ENCODE measurements at regions not wholly inside any gene's neighbourhood (a gene's known extent, or its start where the extent isn't known, plus 50 kb on each side); places are given as distances from the start of the nearest gene placed in this dataset.

- no peak overlapping the region for H3K4me3 ChIP-seq
- no peaks in the 10 kb centered on the region for H3K36me3 ChIP-seq
- H3K4me1 ChIP-seq, result peaks cover 7% of the 10 kb centered on the region
- WGBS, result 93% methylated on average over 3 of the region's 3 CpGs
- TF ChIP-seq EP300 (IDR thresholded peaks at IDR 0.05) (no peak), POLR2A (IDR thresholded peaks at IDR 0.05) (no peak), POLR2AphosphoS5 (IDR thresholded peaks at IDR 0.05) (no peak), CTCF (IDR thresholded peaks at IDR 0.05) (no peak)
- H3K9me3 ChIP-seq, result peaks cover 6% of the 10 kb centered on the region
- DNase-seq (ENCODE audit: low spot score in 2 of 2), result no peak
- no peaks in the 10 kb centered on the region for H3K27me3 ChIP-seq
- no peak overlapping the region for H3K27ac ChIP-seq
Observed at GRCh38 chr1:184302346-184302745, 84.5 kb upstream of the C1orf21 start.

GRCh38 chr1:184310157-184310819, 76.5 kb upstream of the C1orf21 start:
- TF ChIP-seq CTCF (IDR thresholded peaks at IDR 0.05), result no peak
- no peak for TF ChIP-seq EP300 (IDR thresholded peaks at IDR 0.05)
- Histone ChIP-seq H3K27ac (no peak overlapping the region), H3K36me3 (no peaks in the 10 kb centered on the region), H3K27me3 (no peaks in the 10 kb centered on the region), H3K4me3 (no peak overlapping the region), H3K9me3 (no peaks in the 10 kb centered on the region), H3K4me1 (no peaks in the 10 kb centered on the region)
- no peak for DNase-seq (ENCODE audit: low spot score in 2 of 2)
- 100% methylated on average over 1 of the region's 1 CpG for WGBS

- no peaks in the 10 kb centered on the region for H3K36me3 ChIP-seq
- no peak overlapping the region for H3K4me3 ChIP-seq
- H3K27me3 ChIP-seq, result no peaks in the 10 kb centered on the region
- no peaks in the 10 kb centered on the region for H3K9me3 ChIP-seq
- WGBS, result 97% methylated on average over 2 of the region's 2 CpGs
- no peak for TF ChIP-seq EP300 (IDR thresholded peaks at IDR 0.05)
- TF ChIP-seq CTCF (IDR thresholded peaks at IDR 0.05), result no peak
- no peak for TF ChIP-seq POLR2A (IDR thresholded peaks at IDR 0.05)
- TF ChIP-seq POLR2AphosphoS5 (IDR thresholded peaks at IDR 0.05), result no peak
- H3K27ac ChIP-seq, result no peak overlapping the region
- no peak for DNase-seq (ENCODE audit: low spot score in 2 of 2)
- H3K4me1 ChIP-seq, result no peaks in the 10 kb centered on the region
Observed at GRCh38 chr1:184311580-184311979, 75.2 kb upstream of the C1orf21 start.

- H3K36me3 ChIP-seq, result no peaks in the 10 kb centered on the region
- H3K27me3 ChIP-seq, result no peaks in the 10 kb centered on the region
- peak overlapping the region; percentile 16 for H3K27ac ChIP-seq
- no peaks in the 10 kb centered on the region for H3K4me1 ChIP-seq
- TF ChIP-seq POLR2AphosphoS5 (IDR thresholded peaks at IDR 0.05) (peak in 2 of 3 donors; percentile 7 to 48), CTCF (IDR thresholded peaks at IDR 0.05) (no peak)
- no peak for DNase-seq (ENCODE audit: low spot score in 2 of 2)
- H3K4me3 ChIP-seq, result no peak overlapping the region
- H3K9me3 ChIP-seq, result no peaks in the 10 kb centered on the region
- WGBS, result 49% methylated on average over 2 of the region's 2 CpGs
Observed at GRCh38 chr1:184315254-184315653, 71.6 kb upstream of the C1orf21 start.

DNA sequence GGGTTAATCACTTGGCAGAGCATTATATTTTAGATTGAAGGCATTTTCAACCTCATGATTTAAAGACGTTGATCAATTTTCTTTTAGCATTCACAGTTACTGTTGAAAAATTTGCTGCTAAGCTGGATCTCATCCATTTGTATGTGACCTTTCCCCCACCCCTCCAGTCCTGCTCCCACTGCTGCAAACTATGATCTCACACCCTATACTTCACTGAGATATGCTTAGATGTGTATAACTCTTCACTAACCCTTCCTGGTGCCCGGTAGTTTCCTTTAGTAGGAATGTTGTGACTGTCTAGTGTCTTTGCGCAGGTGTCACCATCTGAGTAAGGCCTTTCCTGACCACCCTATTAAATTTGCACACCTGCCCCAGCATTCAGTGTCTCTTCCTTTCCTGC, 67.0 kb upstream of the C1orf21 start:
- H3K4me3 ChIP-seq, result no peak overlapping the region
- TF ChIP-seq POLR2AphosphoS5 (IDR thresholded peaks at IDR 0.05) (no peak), POLR2A (IDR thresholded peaks at IDR 0.05) (no peak), CTCF (IDR thresholded peaks at IDR 0.05) (no peak)
- H3K27ac ChIP-seq, result no peak overlapping the region
- no peaks in the 10 kb centered on the region for H3K9me3 ChIP-seq
- H3K36me3 ChIP-seq, result no peaks in the 10 kb centered on the region
- WGBS, result 84% methylated on average over 3 of the region's 3 CpGs
- no peak for DNase-seq (ENCODE audit: low spot score in 2 of 2)
- H3K4me1 ChIP-seq, result no peaks in the 10 kb centered on the region
- H3K27me3 ChIP-seq, result no peaks in the 10 kb centered on the region

Measured in suprapubic skin (tissue), 4 donors.